Uterus (tissue), 3 donors: ENCODE measurements at regions not wholly inside any gene's neighbourhood (a gene's known extent, or its start where the extent isn't known, plus 50 kb on each side); places are given as distances from the start of the nearest gene placed in this dataset.

Source experiments
- DNase-seq, 2 donors: peaks; one replicate each; pipeline ENCODE4 v3.0.0-alpha.2; 2019 to 2020
- H3K27ac ChIP-seq, 2 donors: fragments of 200-600 bp; sonication (generic); 1 replicate in 1 of 2; 2 replicates in 1 of 2; pipeline ENCODE4 v1.5.1; 2016 to 2018
- H3K27me3 ChIP-seq, 2 donors: fragments of 200-600 bp; sonication (generic); one replicate each; pipeline ENCODE4 v1.5.1; 2018 to 2019; ENCODE audit warnings: control low read depth in 1 of 2
- H3K36me3 ChIP-seq, 2 donors: fragments of 200-600 bp; sonication (generic); one replicate each; pipeline ENCODE4 v1.5.1; 2019; ENCODE audit warnings: control low read depth in 1 of 2
- H3K4me1 ChIP-seq, 2 donors: fragments of 200-600 bp; sonication (generic); one replicate each; pipeline ENCODE4 v1.5.1; 2018 to 2019; ENCODE audit warnings: control low read depth in 1 of 2
- H3K4me3 ChIP-seq, 2 donors: fragments of 200-600 bp; sonication (generic); 1 replicate in 1 of 2; 2 replicates in 1 of 2; pipeline ENCODE4 v1.5.1; 2018 to 2019; ENCODE audit warnings: mild to moderate bottlenecking in 1 of 2
- H3K9me3 ChIP-seq, 2 donors: fragments of 200-600 bp; sonication (generic); one replicate each; pipeline ENCODE4 v1.5.1; 2019; ENCODE audit warnings: control low read depth in 1 of 2
- CTCF ChIP-seq, 4 experiments: fragments of 200-600 bp in 2 of 4; fragments of 450-650 bp in 2 of 4; sonication (generic) in 2 of 4; IDR thresholded peaks; one replicate each; pipeline ENCODE4 v1.5.1; 2016 to 2019; ENCODE audit warnings: antibody characterized with exemption in 4 of 4, mild to moderate bottlenecking in 2 of 4, moderate library complexity in 1 of 4
- POLR2A ChIP-seq, 2 donors: fragments of 450-650 bp; IDR thresholded peaks; one replicate each; pipeline ENCODE4 v1.6.1; 2016; ENCODE audit warnings: antibody characterized with exemption in 2 of 2, mild to moderate bottlenecking in 1 of 2, moderate library complexity in 1 of 2
- intact Hi-C: fragments of 100-400 bp; cut with DNase I; formaldehyde crosslinking; loops from one replicate; pipeline ENCODE4 v1.15.1; 2023; ENCODE audit warnings: low total_unique reads
- donor health status: DM: yes; HTN: yes; CAD: no.

- Histone ChIP-seq H3K36me3 (no peaks in the 10 kb centered on the region), H3K27ac (no peak overlapping the region), H3K4me1 (no peaks in the 10 kb centered on the region), H3K27me3 (no peaks in the 10 kb centered on the region), H3K9me3 (no peaks in the 10 kb centered on the region), H3K4me3 (no peak overlapping the region)
- intact Hi-C loops = no loop called here
- no peak for TF ChIP-seq POLR2A (IDR thresholded peaks at IDR 0.05)
- TF ChIP-seq CTCF (IDR thresholded peaks at IDR 0.05) = no peak
- no peak for DNase-seq
These were observed 648.8 kb downstream of the ARL4A start for GRCh38 chr7:13336227-13336626.

- Histone ChIP-seq H3K36me3 (no peaks in the 10 kb centered on the region), H3K4me3 (no peak overlapping the region), H3K27me3 (no peaks in the 10 kb centered on the region), H3K4me1 (no peaks in the 10 kb centered on the region), H3K27ac (no peak overlapping the region), H3K9me3 (no peaks in the 10 kb centered on the region)
- no peak for DNase-seq
- intact Hi-C loops = no loop called here
- TF ChIP-seq POLR2A (IDR thresholded peaks at IDR 0.05) = no peak
- TF ChIP-seq CTCF (IDR thresholded peaks at IDR 0.05) = no peak
These were observed 636.8 kb downstream of the ETV1 start for GRCh38 chr7:13352677-13353076.

GRCh38 chr7:13359656-13360055 lies 629.8 kb downstream of the ETV1 start:
- intact Hi-C loops = no loop called here
- no peak for DNase-seq
- Histone ChIP-seq H3K9me3 (no peaks in the 10 kb centered on the region), H3K36me3 (no peaks in the 10 kb centered on the region), H3K27me3 (no peaks in the 10 kb centered on the region), H3K4me3 (no peak overlapping the region), H3K4me1 (no peaks in the 10 kb centered on the region), H3K27ac (no peak overlapping the region)
- TF ChIP-seq CTCF (IDR thresholded peaks at IDR 0.05) (no peak), POLR2A (IDR thresholded peaks at IDR 0.05) (no peak)

- intact Hi-C loops = no loop called here
- TF ChIP-seq CTCF (IDR thresholded peaks at IDR 0.05) (no peak), POLR2A (IDR thresholded peaks at IDR 0.05) (no peak)
- Histone ChIP-seq H3K4me1 (no peaks in the 10 kb centered on the region), H3K27me3 (no peaks in the 10 kb centered on the region), H3K4me3 (no peak overlapping the region), H3K36me3 (no peaks in the 10 kb centered on the region), H3K9me3 (no peaks in the 10 kb centered on the region), H3K27ac (no peak overlapping the region)
- no peak for DNase-seq
These were observed 602.7 kb downstream of the ETV1 start for GRCh38 chr7:13386741-13387140.

- intact Hi-C loops = no loop called here
- H3K4me3 ChIP-seq = no peak overlapping the region
- TF ChIP-seq POLR2A (IDR thresholded peaks at IDR 0.05) (no peak), CTCF (IDR thresholded peaks at IDR 0.05) (no peak)
These were observed 581.6 kb downstream of the ETV1 start for GRCh38 chr7:13407911-13408310.

More at GRCh38 chr7:13407911-13408310, 581.6 kb downstream of the ETV1 start:
- no peaks in the 10 kb centered on the region for H3K9me3 ChIP-seq
- H3K36me3 ChIP-seq = no peaks in the 10 kb centered on the region
- H3K27me3 ChIP-seq = no peaks in the 10 kb centered on the region
- no peaks in the 10 kb centered on the region for H3K4me1 ChIP-seq
- no peak for DNase-seq
- no peak overlapping the region for H3K27ac ChIP-seq
